Fibroblast of lung (primary cell): ENCODE measurements at regions not wholly inside any gene's neighbourhood (a gene's known extent, or its start where the extent isn't known, plus 50 kb on each side); places are given as distances from the start of the nearest gene placed in this dataset.

Experiments
- DNase-seq, 2 donors: peaks; one replicate each; pipeline versions ENCODE4 v3.0.0 to v3.0.0-alpha.2; 2010; ENCODE audit warnings: low read depth in 2 of 2
- H2AFZ ChIP-seq: 2 replicates; pipeline ENCODE4 v1.5.1; 2012; ENCODE audit warnings: low read length, control low read depth, inconsistent platforms
- H3K27ac ChIP-seq: 2 replicates; pipeline ENCODE4 v1.5.1; 2011; ENCODE audit warnings: low read length, control low read depth; ENCODE audit not compliant: insufficient read depth
- H3K27me3 ChIP-seq: 2 replicates; pipeline ENCODE4 v1.5.1; 2011; ENCODE audit warnings: mild to moderate bottlenecking, low read length; ENCODE audit not compliant: control insufficient read depth, insufficient read depth
- H3K36me3 ChIP-seq: 2 replicates; pipeline ENCODE4 v1.5.1; 2011; ENCODE audit warnings: low read length; ENCODE audit not compliant: control insufficient read depth, insufficient read depth
- H3K4me1 ChIP-seq: 2 replicates; pipeline ENCODE4 v1.5.1; 2011; ENCODE audit warnings: low read length; ENCODE audit not compliant: control insufficient read depth, insufficient read depth; ENCODE audit errors: extremely low read depth
- H3K4me2 ChIP-seq: 2 replicates; pipeline ENCODE4 v1.5.1; 2011; ENCODE audit warnings: low read length, control low read depth; ENCODE audit not compliant: insufficient read depth; ENCODE audit errors: extremely low read depth
- H3K4me3 ChIP-seq, 4 experiments: fragments of 200-600 bp in 1 of 4; sonication (generic) in 1 of 4; replicated peaks in 1 of 4; 2 replicates each; pipeline ENCODE4 v1.5.1; 2011 to 2016; ENCODE audit warnings: low read length in 4 of 4, low read depth in 3 of 4, mild to moderate bottlenecking in 3 of 4, control low read depth in 2 of 4, inconsistent platforms in 1 of 4, mixed read lengths in 1 of 4; ENCODE audit not compliant: insufficient read depth in 1 of 4; ENCODE audit errors: control extremely low read depth in 1 of 4
- H3K79me2 ChIP-seq: 2 replicates; pipeline ENCODE4 v1.5.1; 2012; ENCODE audit warnings: mild to moderate bottlenecking, low read length, inconsistent platforms; ENCODE audit not compliant: control insufficient read depth, insufficient read depth
- H3K9ac ChIP-seq: 2 replicates; pipeline ENCODE4 v1.5.1; 2011; ENCODE audit warnings: mild to moderate bottlenecking, low read length, control low read depth; ENCODE audit not compliant: insufficient read depth
- H3K9me3 ChIP-seq: 2 replicates; pipeline ENCODE4 v1.5.1; 2012; ENCODE audit warnings: low read depth, low read length; ENCODE audit not compliant: control insufficient read depth, insufficient read depth
- H4K20me1 ChIP-seq: 2 replicates; pipeline ENCODE4 v1.5.1; 2011; ENCODE audit warnings: low read length; ENCODE audit not compliant: control insufficient read depth, insufficient read depth; ENCODE audit errors: extremely low read depth
- CTCF ChIP-seq, 2 donors: IDR thresholded peaks in 1 of 2; conservative IDR thresholded peaks in 1 of 2; 1 replicate in 1 of 2; 2 replicates in 1 of 2; pipeline ENCODE4 v1.5.1; 2011 to 2012; ENCODE audit warnings: low read length in 2 of 2, control low read depth in 1 of 2, inconsistent platforms in 1 of 2, low read depth in 1 of 2, mild to moderate bottlenecking in 1 of 2
- EZH2 ChIP-seq: IDR thresholded peaks from 2 replicates; pipeline ENCODE4 v1.5.1; 2012; ENCODE audit warnings: low read length, control low read depth, mild to moderate bottlenecking; ENCODE audit errors: missing control alignments

- Histone ChIP-seq H3K27ac (no peak overlapping the region), H3K9ac (no peak overlapping the region), H3K79me2 (no peaks in the 10 kb centered on the region), H2AFZ (no peak overlapping the region), H4K20me1 (no peaks in the 10 kb centered on the region), H3K9me3 (no peaks in the 10 kb centered on the region), H3K4me2 (no peak overlapping the region), H3K4me3 (no peak overlapping the region), H3K36me3 (no peaks in the 10 kb centered on the region), H3K4me1 (no peaks in the 10 kb centered on the region), H3K27me3 (no peaks in the 10 kb centered on the region)
- DNase-seq = no peak
- TF ChIP-seq CTCF (conservative IDR thresholded peaks at IDR 0.05 in 1 of 2, IDR thresholded peaks at IDR 0.05 in 1 of 2; ENCODE audit: low read depth in 1 of 2, low read length in 2 of 2) (no peak), EZH2 (no peak)
These were observed 76.4 kb upstream of the FOXG1 start for GRCh38 chr14:28690029-28690692.

DNA sequence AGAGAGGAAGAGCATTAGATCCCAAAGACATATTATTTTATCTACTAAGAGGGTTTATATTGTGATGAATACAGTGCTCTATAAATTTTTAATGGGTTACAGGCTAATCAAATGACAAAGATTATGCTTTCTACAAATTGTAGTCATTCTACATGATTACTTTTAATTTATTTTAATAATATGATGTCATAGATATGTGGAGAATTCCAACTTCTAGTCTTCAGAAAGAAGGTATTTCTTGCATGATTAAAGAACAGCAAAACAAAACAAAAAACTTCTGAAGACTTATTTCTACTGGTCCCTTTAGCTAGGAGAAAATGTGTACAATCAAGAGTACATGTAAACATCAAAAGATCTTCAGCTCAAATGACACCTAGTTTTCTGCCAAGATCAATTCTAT is 71.5 kb upstream of the FOXG1 start:
- Histone ChIP-seq H3K4me3 (no peak overlapping the region), H3K9ac (no peak overlapping the region), H3K27me3 (no peaks in the 10 kb centered on the region), H2AFZ (no peak overlapping the region), H3K9me3 (no peaks in the 10 kb centered on the region), H3K36me3 (no peaks in the 10 kb centered on the region), H3K4me1 (no peaks in the 10 kb centered on the region), H3K27ac (no peak overlapping the region), H3K4me2 (no peak overlapping the region), H4K20me1 (no peaks in the 10 kb centered on the region), H3K79me2 (no peaks in the 10 kb centered on the region)
- no peak for DNase-seq
- TF ChIP-seq EZH2 = no peak
- TF ChIP-seq CTCF (conservative IDR thresholded peaks at IDR 0.05 in 1 of 2, IDR thresholded peaks at IDR 0.05 in 1 of 2; ENCODE audit: low read depth in 1 of 2, low read length in 2 of 2) = no peak

DNA sequence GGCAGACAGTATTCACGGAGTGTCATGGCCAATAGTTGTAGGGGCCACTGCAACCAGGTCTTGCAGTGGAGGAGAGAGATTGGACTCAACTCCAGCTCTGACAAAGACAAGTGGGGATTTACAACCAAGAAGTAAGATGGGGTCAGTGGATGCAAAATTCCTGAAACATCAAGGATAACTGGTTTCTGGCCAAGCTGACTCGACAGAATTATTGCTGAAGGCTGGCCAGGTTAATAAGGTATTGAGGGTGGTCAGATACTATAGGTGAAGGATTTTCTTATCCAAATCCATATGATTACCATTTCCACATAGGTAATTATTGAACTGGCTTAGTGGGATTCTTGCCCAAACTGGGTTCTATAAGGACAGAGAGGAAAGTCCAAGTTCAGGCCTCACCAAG is 64.9 kb upstream of the FOXG1 start:
- no peak for TF ChIP-seq EZH2
- no peak for TF ChIP-seq CTCF (conservative IDR thresholded peaks at IDR 0.05 in 1 of 2, IDR thresholded peaks at IDR 0.05 in 1 of 2; ENCODE audit: low read depth in 1 of 2, low read length in 2 of 2)
- no peak for DNase-seq

More for the DNA sequence above, 64.9 kb upstream of the FOXG1 start:
- Histone ChIP-seq H3K27ac (no peak overlapping the region), H3K27me3 (no peaks in the 10 kb centered on the region), H3K36me3 (no peaks in the 10 kb centered on the region), H3K4me3 (no peak overlapping the region), H3K9ac (no peak overlapping the region), H3K9me3 (no peaks in the 10 kb centered on the region), H3K79me2 (no peaks in the 10 kb centered on the region), H3K4me2 (no peak overlapping the region), H4K20me1 (no peaks in the 10 kb centered on the region), H3K4me1 (no peaks in the 10 kb centered on the region), H2AFZ (no peak overlapping the region)
